ENCODE measurements at regions not wholly inside any gene's neighbourhood (a gene's known extent, or its start where the extent isn't known, plus 50 kb on each side); places are given as distances from the start of the nearest gene placed in this dataset.
"Not testable (repeated sequence)": the region's sequence is repeated elsewhere in the genome, so short reads cannot be mapped to it uniquely, and the experiment has no call there.

- DNase-seq, result no peak
These were observed 112.8 kb downstream of the IRX5 start for GRCh38 chr16:55043499-55043898.

DNA sequence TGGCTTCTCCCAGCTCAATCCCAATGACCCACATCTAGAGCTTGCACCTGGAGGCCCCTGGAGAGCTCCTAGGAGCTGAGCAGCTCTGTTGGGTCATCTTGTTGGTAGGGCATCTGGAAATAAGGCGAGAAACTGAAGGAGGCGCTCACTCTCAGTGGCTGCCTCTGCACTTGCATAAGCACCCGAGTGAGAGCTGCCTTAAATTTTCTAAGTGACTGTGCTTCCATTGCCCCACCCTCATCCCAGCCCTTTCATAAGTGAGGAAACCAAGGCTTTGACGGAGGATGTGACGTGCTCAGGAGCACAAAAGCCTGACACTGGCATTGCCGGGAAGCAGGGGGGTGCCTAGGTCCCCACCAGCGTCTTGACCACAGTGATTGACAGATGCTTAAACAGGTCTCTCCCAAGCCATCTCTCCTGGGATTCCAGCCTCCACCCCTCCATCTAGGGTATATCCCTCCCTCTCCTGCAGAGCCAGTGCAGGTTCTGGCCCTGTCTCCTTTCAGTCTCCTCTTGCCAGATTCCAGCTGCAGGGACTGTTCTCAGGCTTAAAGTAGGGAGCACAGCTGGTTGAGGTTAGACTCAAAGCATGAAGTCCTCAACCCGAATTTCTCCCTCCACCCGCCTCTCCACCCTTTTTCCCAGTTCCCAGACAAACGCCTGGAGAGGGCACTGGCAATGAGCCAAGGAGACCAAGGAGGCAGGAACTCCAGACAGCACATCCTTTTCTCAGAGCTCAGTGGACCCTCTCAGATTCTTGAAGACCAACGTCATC, 113.7 kb downstream of the IRX5 start:
- DNase-seq, result no peak

- DNase-seq, result no peak
These were observed 114.7 kb downstream of the IRX5 start for GRCh38 chr16:55045329-55045728.

DNA sequence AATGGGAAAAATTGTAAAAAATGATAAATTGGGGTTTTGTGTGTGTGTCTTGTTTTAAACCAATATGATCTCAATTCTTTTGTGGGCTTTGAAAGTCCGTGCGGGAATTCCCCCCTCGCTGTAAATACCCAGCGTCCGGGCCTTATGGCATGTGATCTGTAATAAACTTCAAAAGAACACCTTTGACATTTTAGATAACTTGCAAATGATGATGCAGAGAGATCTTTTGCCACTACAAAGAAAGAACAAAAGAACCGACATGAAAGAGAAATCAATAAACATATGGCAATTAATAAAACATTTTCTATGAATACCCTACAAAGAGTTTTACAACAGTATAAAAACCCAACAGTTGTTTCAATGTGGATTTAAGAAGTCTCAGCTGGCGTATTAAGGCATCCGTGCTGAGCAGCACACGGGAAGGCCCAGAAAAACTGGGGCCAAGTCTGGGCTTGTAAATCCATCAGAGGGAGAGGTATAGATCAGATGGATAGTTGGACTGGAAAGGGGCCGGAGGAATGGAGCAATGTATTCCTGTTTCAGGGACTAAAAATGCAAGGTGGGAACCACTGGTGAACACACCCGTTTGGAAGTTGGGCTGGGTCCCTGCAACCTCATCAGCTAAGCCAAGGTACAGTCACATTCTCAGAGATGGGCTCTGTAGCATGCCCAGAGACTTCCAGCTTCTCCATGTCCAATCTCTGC, 115.2 kb downstream of the IRX5 start:
- DNase-seq, result no peak

DNA sequence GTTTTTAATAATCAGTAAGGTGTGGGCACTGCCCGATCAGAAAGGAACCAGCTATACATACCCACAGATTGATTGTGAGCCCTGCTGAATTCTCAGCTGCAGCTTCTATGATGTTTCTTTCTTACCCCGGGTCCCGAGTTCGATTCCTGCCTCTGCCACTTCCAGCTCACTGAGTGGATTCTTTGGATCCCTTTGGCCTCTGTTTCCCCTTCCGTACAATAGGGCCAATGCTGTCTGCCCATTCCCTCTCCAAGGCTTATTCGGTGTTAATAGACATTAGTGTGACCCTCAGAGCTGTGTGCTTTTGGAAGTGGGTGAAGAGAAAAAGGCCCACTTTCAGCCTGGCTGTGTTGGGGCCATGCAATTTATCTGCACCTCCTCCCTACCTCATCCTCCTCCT, 115.8 kb downstream of the IRX5 start:
- no peak for DNase-seq

DNA sequence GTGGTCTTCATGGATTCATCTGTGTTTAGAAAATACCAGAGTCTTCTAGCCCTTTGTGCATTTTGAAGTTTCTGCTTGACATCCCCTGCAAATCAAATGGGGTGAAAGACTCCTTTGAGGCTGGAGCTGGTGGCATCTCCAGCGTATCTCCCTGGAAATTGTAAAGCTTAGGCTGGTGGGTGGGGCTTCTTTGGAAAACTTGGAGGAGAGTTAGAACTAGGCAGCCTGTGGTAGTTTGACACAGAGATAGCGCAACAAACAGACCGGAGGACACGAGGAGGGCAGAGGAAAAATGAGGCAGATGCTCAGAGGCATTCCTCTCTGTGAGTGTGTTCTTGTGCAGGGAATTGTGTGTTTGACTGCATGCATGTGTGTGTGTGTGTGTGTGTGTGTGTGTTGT, 116.3 kb downstream of the IRX5 start:
- no peak for DNase-seq

GRCh38 chr16:55047331-55047730, 116.7 kb downstream of the IRX5 start:
- DNase-seq, result no peak

DNA sequence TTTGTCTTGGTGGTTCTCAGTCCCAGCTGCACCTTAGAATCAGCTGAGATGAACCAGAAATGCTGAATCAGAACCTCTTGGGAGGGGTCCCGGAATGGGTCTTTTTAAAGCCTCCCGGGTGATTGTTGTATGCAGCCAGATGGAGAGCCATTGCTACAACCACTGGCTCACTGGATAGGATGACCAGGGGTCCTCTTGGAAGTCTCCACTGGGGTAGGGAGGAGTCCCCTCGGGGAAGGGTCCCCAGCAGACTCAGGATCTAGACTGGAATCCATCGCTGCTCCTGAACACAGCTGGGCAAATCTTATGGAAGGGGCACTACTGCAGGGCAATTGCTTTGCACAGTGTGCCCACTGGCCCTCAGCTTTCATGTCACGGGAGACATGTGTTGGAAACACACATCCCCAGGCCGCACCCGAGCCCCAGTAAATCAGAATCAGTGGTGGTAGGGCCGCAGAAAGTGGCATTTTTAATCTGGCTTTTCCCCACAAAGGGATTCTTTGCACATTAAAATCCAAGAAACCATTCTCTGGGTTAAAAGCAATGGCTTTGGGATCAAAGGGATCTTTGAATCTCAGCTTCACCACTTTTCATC, 117.3 kb downstream of the IRX5 start:
- no peak for DNase-seq

DNA sequence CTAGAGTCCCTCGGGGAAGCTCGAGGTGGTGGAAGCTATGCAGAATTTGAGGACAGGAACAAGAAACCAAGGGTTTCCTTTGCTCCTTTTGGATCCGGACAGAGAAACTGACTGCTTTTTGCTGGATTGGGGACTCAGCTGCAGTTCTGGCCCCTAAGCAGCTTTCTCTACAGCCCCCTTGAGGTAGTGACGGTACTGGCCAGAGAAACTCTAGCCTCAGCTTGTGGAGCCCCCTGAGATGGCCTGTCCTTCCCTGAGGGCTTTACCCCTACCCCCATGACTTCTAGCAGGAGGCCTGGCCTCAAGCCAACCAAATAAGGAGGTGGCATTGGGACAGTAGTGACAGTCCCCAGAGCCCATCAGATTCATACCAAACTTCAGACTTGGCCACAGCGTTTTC, 118.1 kb downstream of the IRX5 start:
- DNase-seq, result no peak

GRCh38 chr16:55051571-55052347, 121.1 kb downstream of the IRX5 start:
- DNase-seq, result no peak

DNA sequence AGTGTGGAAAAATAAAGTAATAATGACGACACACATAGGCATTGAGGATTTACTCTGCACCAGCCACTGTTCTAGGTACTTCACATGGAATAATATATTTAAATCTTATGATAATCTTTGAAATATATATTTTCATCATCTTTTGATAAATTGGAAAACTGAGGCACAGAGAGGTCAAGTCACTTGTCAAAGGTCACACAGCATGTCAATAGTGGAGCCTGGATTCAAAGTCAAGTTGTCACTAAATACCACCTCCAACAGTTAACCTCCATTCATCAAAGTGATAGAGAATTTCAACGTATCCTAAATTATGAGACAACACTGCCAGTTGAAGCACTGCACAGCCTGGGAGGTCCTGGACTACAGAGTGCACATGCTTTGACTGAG, 121.7 kb downstream of the IRX5 start:
- no peak for DNase-seq

DNA sequence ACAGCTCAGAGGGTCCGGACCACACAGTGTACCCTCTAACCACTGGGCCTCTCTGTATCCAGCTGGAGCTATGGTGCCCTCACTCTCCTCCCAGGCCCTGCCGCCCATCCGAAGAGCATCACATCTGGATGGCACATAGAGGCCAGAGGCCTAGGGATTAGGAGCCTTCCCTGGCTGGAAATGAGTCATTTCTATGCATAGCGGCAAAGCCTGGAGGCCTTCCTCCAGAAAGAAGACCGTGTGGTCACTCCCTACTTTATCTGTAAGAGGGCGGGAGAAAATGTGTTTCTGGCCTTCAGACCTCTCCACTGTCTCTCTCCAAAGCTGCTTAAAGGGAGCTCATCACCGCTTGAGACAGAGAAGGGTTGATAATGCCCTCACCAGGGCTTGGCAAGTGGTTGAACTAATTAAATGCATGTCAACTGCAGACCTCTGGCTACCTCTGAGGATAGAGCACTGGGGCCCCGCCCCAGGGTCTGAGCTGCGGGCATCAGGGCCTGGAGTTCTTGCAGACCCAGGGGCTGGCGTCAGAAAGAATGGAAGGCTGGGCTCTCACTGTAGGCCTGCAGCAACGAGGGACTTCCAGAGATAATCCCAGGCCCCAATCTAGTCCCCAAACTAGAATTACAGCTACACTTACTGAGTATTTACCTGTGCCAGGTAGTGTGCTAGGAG, 122.2 kb downstream of the IRX5 start:
- DNase-seq, result no peak

GRCh38 chr16:55055262-55055661, 124.6 kb downstream of the IRX5 start:
- DNase-seq, result no peak

GRCh38 chr16:55056585-55057401, 126.1 kb downstream of the IRX5 start:
- no peak for DNase-seq

GRCh38 chr16:55057866-55058265, 127.2 kb downstream of the IRX5 start:
- no peak for DNase-seq

- no peak for DNase-seq
These were observed 127.9 kb downstream of the IRX5 start for GRCh38 chr16:55058576-55058975.

GRCh38 chr16:55059146-55059545, 128.5 kb downstream of the IRX5 start:
- no peak for DNase-seq

- no peak for DNase-seq
These were observed 130.5 kb downstream of the IRX5 start for GRCh38 chr16:55061126-55061525.

DNA sequence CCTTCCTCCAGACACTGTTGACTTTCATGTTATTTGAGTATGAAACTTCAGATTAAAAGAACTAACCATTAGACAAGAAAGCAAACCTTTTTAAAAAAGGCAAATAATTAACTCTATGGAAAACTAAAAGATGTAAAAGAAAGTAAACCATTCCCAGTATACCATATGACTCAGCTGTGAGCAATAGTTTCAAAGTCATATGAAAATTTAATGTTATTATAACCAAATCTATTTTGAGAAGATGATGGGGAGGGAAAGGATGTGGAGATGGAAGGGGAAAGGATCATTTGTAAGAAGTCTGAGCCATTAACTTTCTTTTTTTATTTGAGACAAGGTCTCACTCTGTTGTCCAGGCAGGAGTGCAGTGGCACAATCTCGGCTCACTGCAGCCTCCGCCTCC, 131.8 kb downstream of the IRX5 start:
- no peak for DNase-seq

- no peak for DNase-seq
These were observed 142.3 kb downstream of the IRX5 start for GRCh38 chr16:55072976-55073375.

DNA sequence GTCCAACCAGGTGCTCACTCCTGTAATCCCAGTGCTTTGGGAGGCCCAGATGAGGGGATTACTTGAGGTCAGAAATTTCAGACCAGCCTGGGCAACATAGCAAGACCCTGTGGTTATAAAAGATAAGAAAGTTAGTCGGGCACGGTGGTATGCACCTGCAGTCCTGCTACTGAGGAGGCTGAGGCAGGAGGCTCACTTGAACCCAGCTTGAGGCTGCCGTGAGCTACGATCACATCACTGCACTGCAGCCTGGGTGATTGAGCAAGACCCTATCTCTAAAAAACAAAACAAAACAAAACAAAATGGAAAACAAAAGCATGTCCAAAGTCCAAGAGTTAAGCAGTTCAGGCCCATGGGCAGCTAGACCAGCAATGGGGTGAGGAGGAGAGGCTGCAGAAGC, 143.2 kb downstream of the IRX5 start:
- no peak for DNase-seq

- DNase-seq, result not testable (repeated sequence)
These were observed 144.5 kb downstream of the IRX5 start for GRCh38 chr16:55075208-55075607.

Data from CD4-positive, alpha-beta T cell treated with Interleukin-21 for 1 hour (primary cell).